SW480 (cell line): ENCODE measurements at regions not wholly inside any gene's neighbourhood (a gene's known extent, or its start where the extent isn't known, plus 50 kb on each side); places are given as distances from the start of the nearest gene placed in this dataset.

Source experiments
- DNase-seq: peaks from one replicate; pipeline ENCODE4 v3.0.0-alpha.2; 2016; ENCODE audit warnings: low spot score

DNA sequence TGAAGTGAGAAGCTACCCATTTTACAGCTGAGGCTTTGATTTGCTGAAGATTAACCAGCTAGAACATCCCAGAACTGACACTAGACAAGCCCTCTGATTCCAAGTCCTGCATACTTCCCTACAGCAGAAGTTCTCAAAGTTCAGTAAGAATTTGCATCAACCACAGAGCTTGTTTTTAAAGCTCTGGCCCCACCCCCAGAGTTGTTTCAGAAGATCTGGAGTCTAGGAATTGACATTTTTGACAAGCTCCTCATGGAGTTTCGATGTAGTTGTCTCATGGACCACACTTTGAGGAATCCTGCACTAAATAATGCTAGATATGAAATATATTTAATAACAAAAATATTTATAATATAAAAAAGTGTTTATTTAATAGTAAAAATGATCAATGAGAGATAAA is 120.3 kb upstream of the ADAMTS18 start:
- DNase-seq, result no peak

DNA sequence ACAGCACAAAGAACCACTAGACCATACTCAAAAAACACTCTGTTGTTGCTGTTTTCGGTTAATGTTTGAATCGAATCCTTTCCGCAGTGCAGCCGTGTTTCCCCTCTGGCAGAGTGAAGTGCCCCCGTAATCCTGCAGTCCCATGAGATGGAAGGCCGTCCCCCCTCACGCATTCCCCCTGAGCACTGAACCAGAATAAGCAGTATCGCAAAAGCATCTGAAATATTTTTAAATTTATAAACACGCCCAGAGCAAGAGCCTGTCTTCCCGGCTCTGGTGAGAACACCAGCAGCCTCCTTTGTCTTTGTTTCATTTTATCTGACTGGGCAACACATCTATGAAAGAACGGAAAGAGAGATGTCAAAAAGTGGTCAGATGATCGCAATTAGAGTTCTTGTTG is 121.0 kb upstream of the ADAMTS18 start:
- no peak for DNase-seq

DNA sequence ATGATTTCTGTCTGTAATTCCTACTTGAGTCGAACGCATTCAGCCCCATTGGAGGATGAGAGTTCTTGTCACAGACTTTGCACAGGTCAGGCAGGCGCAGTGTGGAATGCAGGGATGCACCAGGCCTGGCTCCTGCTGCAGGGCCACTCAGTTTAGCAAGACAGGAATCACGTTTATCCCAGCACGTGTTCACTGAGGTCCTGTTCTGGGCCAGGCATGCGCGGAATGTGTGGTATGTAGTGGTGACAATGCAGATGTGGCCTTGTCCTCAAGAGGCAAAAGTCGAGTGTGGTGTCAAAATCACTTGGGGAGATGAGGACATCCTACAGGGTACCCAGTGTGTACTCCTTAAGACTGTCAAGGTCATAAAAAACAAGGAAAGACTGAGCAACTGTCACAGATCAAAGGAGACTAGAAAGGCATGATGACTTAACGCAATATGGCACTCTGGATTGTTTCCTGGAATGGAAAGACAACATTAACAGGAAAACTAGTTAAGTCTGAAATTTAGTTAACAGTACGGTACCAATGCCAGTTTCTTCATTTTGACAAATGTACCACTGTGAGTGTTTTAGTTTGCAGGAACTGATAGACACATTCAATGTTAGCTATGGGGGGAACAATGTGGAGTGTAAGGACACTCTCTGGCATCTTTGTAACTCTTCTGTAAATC is 121.5 kb upstream of the ADAMTS18 start:
- DNase-seq, result no peak

DNA sequence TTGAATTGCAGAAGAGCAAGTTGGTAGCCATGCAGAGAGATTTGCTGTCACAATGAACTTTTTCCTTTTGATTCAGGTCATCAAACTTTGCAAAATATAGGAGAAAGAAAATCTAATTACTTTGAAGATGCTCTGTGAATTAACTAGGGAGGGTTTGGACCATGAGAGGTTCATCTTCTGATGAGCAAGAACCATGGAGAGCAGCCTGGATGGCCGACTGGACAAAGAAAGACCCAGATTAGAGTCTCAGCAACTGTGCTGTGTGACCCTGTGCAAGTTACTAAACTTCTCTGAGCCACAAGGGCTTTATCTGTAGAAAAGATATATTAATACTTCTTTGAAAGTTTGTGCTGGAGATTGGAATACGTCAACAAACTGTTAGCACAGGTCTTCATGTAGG is 122.6 kb upstream of the ADAMTS18 start:
- DNase-seq, result no peak

DNA sequence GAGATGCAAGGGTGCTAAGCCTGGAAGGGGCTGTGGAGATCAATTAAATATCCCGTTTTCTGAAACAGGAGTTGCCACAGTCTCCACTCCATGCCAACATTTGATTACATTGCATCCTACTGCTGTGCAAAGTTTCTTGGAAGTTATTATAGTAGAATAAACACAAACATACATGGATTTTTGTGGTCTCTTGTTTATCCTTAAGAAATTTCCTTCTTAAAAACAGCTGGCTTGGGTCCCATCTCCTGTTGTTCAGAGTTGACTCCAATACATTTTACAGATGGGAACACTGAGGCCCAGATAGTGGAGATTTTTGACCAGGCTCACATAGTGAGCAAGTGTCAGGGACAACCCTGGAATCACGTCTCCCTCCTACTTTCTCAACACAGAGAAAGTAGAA is 124.0 kb upstream of the ADAMTS18 start:
- DNase-seq, result no peak

DNA sequence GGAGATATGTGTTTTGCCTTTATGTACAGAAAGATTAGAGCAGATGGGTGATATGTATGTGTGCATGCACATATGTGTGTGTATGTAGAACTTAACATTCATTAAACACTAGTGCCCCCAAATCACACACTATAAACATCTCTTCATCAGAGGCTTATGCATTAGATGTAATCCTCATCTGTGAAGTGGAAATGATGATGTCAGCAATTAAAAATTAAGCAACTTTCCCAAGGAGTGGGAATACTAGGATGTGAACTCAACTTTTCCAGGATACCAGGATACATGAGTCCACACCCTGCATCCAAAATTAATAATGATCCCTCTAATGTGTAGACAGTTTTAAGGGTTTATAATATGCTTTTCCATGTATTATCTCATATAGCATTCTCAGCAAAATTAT is 127.7 kb upstream of the ADAMTS18 start:
- no peak for DNase-seq

DNA sequence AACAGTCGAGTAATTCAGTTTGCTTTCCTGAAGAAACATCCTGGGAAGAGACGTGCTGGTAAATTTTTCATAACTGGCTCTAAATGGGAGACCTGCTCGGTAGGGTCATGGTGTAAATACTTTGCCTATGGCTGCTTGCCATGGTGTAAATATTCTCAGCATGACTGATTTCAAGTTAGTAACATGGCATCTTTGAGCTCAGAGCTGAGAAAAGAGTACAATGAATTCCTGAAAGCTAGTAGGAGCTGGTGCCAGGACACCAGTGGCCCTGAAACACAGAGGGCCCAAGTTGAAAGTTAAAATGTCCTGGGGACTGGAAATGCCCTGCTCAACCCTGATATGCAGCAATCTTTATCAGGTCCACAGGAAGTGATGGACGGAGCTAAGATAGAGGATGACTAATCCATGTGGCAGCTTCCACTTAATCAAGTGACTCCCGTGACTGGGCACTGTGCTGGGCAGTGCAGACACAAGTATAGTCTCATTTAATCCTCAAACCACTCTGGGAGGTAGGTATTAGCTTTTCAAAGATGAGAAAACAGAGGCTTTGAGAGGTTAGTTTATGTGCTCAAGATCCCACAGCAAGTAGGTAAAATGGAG is 130.1 kb upstream of the ADAMTS18 start:
- DNase-seq, result no peak

DNA sequence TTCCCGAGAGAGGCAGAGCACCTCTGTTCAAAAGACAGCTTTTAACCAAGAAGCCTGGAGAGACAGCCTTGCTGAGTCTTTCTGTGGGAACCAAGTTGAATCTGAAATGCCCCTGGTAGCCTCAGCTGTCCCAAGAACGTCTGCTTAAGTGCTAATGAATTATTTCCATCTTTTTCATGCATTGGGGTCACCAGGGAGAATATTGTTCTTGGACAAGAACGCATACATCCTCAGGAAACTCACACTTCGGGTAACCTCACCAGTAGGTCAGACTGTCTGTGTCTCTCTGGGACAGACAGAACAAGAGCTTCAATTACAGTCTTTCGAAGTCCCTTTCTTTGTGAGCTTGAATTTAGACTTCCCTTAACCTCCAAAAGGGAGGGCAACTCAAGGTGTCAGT is 134.6 kb upstream of the ADAMTS18 start:
- no peak for DNase-seq

DNA sequence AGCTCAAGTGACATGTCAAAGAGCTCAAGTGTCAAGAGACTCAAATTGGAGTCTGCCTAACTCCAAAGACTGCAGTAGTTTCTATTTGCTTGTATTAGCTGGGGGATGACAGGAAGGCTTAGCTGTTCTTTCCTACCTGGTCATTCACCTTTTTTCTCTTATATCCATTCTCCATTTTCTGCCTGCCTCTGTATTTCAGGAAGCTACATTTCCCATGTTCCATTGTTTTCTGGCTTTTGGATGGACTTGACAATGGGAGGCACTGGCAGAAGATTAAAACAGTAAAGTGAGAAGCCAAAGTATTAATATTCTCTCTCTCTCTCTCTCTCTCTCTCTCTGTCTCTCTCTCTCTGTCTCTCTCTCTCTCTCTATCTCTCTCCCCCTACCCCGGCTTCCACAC is 135.7 kb upstream of the ADAMTS18 start:
- DNase-seq, result no peak

DNA sequence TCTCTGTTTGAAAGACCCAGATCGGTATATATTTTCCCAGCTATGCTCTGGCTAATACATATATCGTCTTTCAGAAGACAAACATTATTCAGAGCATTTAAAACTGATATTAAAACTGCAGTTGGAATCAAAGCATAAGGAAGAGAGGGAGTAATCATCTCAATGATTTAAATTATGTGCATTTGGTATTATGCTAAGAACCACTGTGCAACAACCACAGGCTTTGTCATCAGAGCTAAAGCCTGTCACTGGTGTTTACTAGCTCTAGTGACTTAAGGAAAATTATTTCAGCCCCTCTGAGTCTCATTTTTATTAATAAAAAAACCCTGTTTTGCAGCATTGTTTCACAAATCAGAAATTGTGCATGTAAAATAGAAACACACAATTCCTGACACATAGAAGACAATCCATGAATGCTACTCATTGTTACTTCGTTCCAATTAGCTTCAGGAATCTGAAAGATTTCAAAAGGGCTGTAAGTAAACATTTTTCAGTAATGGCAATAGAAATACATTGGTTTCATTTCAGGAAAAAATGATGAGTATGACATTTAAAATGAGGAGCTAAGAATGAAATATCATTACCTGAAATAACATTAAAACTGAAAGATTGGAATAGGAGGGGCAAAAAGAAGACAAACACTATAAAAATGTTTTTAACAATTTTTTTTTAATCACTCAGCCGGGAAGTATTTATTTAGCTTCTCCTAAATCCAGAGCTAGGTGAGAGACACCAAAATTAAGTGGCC is 136.5 kb upstream of the ADAMTS18 start:
- no peak for DNase-seq

DNA sequence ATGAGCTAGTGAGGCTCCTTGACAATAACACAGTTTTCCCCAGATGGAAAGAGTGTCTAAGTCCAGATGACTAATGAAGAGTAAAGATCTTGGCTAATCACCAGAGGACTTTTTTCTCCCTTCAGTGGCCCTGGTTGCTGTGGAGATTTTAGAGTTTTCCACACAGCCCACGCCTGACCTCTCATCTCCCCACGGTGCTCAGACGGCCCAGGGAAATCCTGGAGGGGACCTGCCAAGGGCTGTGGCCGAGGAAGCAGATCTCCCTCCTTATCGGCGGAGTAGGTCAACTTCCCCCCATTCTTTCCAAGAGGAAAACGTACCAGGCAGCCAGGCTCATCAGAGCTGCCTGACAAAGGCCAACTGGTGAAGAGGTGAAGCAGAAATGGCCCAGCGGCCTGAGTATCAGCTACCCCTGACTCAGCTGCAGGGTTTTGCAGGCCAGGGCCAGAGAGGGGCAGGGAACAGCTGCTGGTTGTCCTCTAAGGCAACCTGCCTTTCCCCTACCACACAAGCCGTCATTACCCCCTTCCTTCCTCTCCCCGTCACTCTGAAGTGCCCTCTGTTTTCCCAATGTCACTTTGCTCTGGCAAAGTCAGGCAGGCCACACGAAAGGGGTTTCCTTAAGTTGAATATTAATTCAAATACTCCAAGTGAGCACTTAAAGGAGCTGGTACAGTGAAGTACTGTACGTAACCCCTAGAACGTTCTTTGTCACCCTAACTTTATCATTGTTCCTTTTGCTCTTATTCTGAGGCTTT is 140.2 kb upstream of the ADAMTS18 start:
- DNase-seq, result no peak

DNA sequence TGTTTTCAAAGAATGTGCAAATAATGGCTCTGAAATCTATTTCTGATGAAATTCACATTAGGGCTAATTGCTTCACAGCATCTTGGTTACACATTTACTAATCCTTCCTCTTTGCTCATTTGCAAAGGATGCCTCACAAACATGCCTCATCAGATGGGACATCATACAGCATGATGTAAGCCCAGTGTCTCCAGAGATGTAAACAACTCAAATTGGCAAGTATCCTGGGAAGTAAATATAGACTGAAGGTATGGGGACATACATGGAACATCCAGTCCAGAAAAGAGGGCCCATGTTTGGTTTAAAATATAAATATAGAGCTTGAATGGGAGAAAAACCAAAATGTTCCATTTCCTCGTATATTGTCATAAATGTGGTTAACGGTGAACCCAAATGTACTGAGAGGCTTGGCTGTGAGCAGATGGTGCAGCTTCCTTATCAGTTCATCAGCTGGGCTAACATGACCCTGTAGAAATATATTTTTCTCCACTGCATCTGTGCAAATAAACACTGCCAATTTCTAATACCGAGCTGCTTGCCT is 142.9 kb upstream of the NUDT7 start:
- DNase-seq, result no peak

DNA sequence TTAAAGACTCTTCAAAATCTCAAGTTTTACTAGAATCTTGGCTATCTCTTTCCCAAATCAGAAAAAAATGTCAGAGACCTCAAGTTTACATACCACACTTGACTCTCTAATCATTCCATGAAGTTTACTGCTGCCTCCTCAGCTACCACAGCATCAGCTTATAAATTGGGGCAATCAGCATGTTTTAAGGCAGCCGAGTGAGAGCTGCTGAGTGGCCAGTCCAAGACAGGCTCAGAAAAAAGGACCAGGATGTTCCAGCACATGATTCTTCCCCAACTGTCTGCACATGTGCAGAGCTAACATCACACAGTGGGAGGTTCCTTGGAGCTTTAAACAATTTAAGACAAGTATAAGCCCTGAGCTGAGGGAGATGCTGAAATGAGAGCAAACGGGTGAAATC is 140.6 kb upstream of the NUDT7 start:
- DNase-seq, result no peak

DNA sequence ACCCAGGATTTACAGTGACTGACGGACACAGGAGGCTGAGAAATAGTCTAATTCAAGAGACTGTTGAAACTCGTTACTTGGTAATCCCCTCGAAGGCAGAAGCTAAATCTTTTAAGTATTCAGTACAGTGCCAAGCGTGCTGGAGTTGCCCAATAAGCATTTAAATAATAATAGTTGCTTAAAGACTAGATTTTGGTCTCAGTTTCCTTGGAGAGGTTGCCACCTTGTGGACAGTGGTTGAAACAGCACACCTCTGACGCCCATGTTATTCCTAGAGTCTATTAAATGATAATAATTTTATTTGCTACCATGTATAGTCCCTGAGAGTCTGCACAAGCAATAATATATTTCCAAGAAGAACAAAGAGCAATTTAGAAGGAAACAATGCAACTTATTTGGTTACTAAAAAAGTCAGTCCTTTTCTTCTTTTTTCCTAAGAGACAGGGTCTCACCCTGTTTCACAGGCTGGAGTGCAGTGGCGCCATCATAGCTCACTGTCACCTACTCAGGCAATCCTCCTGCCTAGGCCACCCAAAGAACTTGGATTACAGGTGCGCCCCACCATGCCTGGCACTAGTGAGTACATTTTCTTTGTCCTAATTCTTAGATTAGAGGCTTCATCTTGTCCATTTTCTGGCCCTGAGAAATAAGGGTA is 138.0 kb upstream of the NUDT7 start:
- DNase-seq, result peak; percentile 68

DNA sequence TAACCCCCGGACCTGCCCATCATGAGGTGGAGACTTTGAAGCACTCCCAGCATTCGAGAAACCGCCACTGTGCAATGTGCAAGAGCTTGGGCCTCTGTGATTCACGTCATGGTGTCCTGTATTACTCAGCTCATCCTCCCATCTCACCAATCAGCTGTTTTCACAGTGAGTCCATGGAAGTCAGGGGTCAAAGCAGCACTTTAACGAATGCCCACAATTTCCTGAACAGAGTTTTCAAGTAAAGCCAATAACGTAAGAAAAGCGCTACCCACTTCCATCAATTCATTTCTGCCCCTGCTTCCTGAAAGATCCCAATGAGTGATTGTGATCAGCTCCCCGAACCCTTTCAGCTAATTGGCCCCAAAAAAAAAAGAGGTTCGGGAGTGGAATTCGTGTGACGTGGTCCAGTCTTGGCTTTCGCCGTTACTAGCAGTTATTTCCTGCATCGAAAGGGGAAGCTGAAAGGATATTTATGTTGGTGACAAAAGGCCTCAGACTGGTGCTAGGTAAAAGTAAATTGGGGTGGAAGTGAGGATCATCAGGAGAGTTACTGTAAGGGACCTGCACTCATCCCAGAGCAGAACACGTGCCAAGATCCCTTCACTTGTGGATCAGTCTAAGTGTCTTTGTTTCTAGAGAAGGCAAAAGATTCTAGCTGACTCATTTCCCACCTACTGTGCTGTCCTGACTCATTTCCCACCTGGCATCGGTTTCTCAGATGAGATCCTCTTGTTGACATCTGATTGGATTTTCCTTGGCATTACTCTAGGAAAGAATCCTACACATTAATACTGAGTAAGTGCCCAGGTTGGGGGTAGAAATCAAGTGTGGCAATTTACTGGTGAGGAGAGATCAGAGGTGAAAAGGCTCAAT is 136.7 kb upstream of the NUDT7 start:
- DNase-seq, result peak; percentile 16

DNA sequence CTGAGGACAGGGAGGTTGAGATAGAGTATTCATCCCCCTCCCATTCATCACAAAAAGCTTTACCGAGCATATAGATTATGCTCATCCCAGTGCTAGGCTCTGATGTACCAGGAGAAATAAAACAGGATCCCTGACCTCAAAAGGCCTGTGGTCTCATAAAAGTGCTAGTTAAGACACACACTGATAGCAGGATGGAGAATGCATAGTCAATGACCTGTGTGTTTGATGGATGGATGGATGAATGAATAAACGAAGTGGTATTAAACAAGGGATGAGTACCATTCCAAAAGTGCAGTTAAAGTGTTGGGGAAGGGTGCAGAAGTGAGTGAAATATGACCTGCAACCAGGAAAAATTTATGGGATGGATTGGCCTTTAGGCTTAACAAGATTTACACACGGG is 133.9 kb upstream of the NUDT7 start:
- no peak for DNase-seq

DNA sequence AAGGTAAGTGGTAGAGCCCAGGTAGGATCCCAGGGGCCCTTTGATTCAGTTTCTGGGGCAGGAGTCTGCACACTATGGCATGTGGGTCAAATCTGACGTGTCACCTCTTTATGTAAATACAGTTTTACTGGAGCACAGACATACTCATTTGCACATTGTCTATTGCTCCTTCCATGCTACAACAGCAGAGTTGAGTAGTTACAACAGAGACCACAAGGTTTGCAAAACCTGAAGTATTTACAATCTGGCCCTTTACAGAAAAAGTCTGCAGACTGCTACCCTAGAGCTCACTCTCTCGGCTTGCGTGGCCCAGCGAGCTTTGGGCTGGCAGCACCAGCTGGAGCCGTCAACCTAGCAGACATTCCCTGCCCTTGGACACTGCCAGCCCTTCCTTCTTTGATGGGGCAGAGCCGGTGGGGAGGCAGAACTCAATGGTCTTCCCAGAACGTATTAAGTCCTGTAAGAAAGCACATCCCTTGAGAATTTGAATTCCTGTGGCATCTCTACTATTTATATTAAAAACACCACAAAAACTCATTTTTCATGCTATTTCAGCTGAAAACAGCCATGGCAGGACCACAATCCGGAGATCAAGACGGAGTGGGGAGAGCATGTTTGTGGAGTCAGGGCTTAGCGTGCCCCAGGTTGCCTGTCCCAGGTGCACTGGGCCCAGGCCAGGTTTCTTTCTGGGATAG is 133.1 kb upstream of the NUDT7 start:
- no peak for DNase-seq

DNA sequence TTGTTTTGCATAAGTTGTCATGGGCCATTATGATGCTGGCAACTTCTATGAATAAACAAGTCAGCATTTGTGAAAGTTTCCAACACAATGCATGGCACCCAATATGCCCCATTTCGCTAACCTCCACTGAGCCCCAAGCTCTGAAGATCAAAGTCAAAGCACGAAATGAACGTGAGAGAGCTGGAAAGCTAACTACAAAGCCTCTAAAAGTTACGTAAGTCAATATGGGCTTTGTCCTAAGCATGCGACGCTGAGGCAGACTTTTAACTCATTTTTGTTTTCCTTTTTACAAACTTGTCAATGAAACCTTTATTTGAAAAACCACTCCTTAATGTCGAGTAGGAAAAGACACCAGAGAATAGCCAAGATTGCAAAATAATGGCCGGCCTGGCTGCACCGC is 131.6 kb upstream of the NUDT7 start:
- no peak for DNase-seq

DNA sequence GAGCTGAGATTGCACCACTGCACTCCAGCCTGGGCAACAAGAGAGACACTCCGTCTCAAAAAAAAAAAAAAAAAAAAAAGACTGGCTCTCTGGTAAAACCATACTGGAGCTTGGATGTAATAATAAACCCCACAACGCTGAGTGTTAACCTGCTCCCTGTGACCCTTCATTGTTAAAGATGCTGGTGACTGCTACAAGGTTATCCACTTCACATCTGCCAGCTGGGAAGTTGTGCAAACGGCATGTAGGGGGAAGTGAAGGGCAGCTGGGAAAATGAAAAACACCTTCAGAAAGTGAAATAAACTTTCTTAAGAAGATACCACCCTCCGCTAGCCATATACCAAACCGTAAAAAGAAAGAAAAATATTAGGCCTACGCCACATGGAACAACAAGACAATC is 131.0 kb upstream of the NUDT7 start:
- DNase-seq, result no peak

DNA sequence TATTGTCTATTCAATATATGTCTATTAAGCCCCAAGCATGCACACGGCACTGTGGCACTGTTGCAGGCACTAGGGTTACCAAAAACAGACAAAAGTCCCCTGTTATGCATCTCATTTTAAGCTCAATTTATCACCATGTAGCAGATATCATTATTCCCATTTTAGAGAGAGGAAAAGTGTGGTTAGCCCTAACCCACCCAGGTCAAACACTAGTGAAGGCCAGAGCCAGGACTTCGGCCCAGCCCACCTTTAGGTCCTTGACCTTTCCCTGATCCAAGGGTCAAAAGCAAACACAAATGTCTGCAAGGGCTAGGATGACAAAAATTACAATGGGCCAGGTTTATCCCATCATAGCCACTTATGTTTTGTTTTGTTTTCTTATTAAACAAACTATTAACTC is 130.3 kb upstream of the NUDT7 start:
- DNase-seq, result no peak
